IMR-90 (cell line): ENCODE measurements at regions not wholly inside any gene's neighbourhood (a gene's known extent, or its start where the extent isn't known, plus 50 kb on each side); places are given as distances from the start of the nearest gene placed in this dataset.

Experiments used
- ATAC-seq: fragments of 200-7000 bp; cut with Tn5 transposase; 2 replicates; pipeline ENCODE4 v1.9.1; 2020; ENCODE audit warnings: low read depth, mild to moderate bottlenecking, moderate library complexity
- BruUV-seq: library from RNA; stranded (reverse); fragments of 400-500 nt; replicated peaks from 2 replicates; lab custom pipeline; 2021; lab: Mats Ljungman, UMichigan
- CTCF ChIA-PET: fragments of 300-600 bp; formaldehyde crosslinking; extraction: SDS; loops from one replicate; lab custom pipeline; 2021; ENCODE audit warnings: antibody characterized with exemption; lab: Yijun Ruan, JAX
- POLR2A ChIA-PET: fragments of 300-600 bp; sonication (Branson Sonifier 250); formaldehyde crosslinking; loops from one replicate; lab custom pipeline; 2022; ENCODE audit warnings: antibody characterized with exemption; ENCODE audit not compliant: unreplicated experiment; lab: Charles Lee
- DNase-seq: peaks from one replicate; pipeline ENCODE4 v3.0.0; 2013
- H2AFZ ChIP-seq: replicated peaks from 2 replicates; pipeline ENCODE3; 2013; ENCODE audit warnings: low read length, mild to moderate bottlenecking; ENCODE audit not compliant: poor library complexity
- H2AK5ac ChIP-seq: 2 replicates; pipeline ENCODE4 v1.6.1; 2013; ENCODE audit warnings: low read depth, low read length, inconsistent platforms
- H2AK9ac ChIP-seq: replicated peaks from 2 replicates; pipeline ENCODE3; 2013; ENCODE audit warnings: mild to moderate bottlenecking, low read depth, low read length, moderate library complexity; ENCODE audit not compliant: poor library complexity
- H2BK120ac ChIP-seq: 2 replicates; pipeline ENCODE4 v1.6.1; 2013; ENCODE audit warnings: low read depth, low read length, inconsistent platforms
- H2BK15ac ChIP-seq: 3 replicates; pipeline ENCODE4 v1.6.1; 2013; ENCODE audit warnings: low read depth, low read length, inconsistent platforms
- H2BK20ac ChIP-seq: 2 replicates; pipeline ENCODE4 v1.6.1; 2013; ENCODE audit warnings: low read depth, mild to moderate bottlenecking, inconsistent platforms, low read length, moderate library complexity
- H2BK5ac ChIP-seq: 2 replicates; pipeline ENCODE4 v1.6.1; 2013; ENCODE audit warnings: mild to moderate bottlenecking, low read depth, low read length, inconsistent platforms; ENCODE audit not compliant: poor library complexity, severe bottlenecking
- H3K14ac ChIP-seq: replicated peaks from 2 replicates; pipeline ENCODE4 v1.6.1; 2013; ENCODE audit warnings: low read depth, low read length, inconsistent platforms
- H3K18ac ChIP-seq: 2 replicates; pipeline ENCODE4 v1.6.1; 2013; ENCODE audit warnings: low read depth, low read length, control low read depth
- H3K23ac ChIP-seq: 2 replicates; pipeline ENCODE4 v1.6.1; 2013; ENCODE audit warnings: low read depth, low read length, inconsistent platforms
- H3K27ac ChIP-seq: 2 replicates; pipeline ENCODE4 v1.5.1; 2013; ENCODE audit warnings: mild to moderate bottlenecking, control low read depth, low read length; ENCODE audit not compliant: insufficient read depth
- H3K27me3 ChIP-seq: 2 replicates; pipeline ENCODE4 v1.6.1; 2013; ENCODE audit warnings: low read length; ENCODE audit not compliant: control insufficient read depth, insufficient read depth
- H3K36me3 ChIP-seq: 2 replicates; pipeline ENCODE4 v1.6.1; 2013; ENCODE audit warnings: low read length, mixed read lengths; ENCODE audit not compliant: control insufficient read depth, insufficient read depth
- H3K4ac ChIP-seq: 2 replicates; pipeline ENCODE4 v1.6.1; 2013; ENCODE audit warnings: low read depth, low read length, inconsistent platforms
- H3K4me1 ChIP-seq: 2 replicates; pipeline ENCODE4 v1.6.1; 2013; ENCODE audit warnings: low read length, mixed read lengths; ENCODE audit not compliant: control insufficient read depth, insufficient read depth
- H3K4me2 ChIP-seq: 2 replicates; pipeline ENCODE4 v1.6.1; 2013; ENCODE audit warnings: low read depth, mild to moderate bottlenecking, control low read depth, low read length, moderate library complexity
- H3K4me3 ChIP-seq: 2 replicates; pipeline ENCODE4 v1.5.1; 2013; ENCODE audit warnings: low read depth, mild to moderate bottlenecking, control low read depth, low read length, moderate library complexity; ENCODE audit not compliant: insufficient read depth
- H3K56ac ChIP-seq: 2 replicates; pipeline ENCODE4 v1.6.1; 2013; ENCODE audit warnings: low read length, inconsistent platforms; ENCODE audit not compliant: insufficient read depth; ENCODE audit errors: extremely low read depth
- H3K79me1 ChIP-seq, 2 experiments: 2 replicates each; pipeline ENCODE4 v1.6.1; 2013; ENCODE audit warnings: low read length in 2 of 2, inconsistent platforms in 1 of 2, low read depth in 1 of 2
- H3K9ac ChIP-seq: 2 replicates; pipeline ENCODE4 v1.6.1; 2013; ENCODE audit warnings: low read depth, low read length, control low read depth
- H3K9me1 ChIP-seq: 2 replicates; pipeline ENCODE4 v1.6.1; 2013; ENCODE audit warnings: low read length, inconsistent platforms; ENCODE audit not compliant: insufficient read depth
- H3K9me3 ChIP-seq: 2 replicates; pipeline ENCODE4 v1.6.1; 2013; ENCODE audit warnings: low read length; ENCODE audit not compliant: control insufficient read depth, insufficient read depth
- H4K20me1 ChIP-seq: 2 replicates; pipeline ENCODE4 v1.6.1; 2013; ENCODE audit warnings: low read length, inconsistent platforms; ENCODE audit not compliant: insufficient read depth
- H4K5ac ChIP-seq: 2 replicates; pipeline ENCODE4 v1.6.1; 2013; ENCODE audit warnings: mild to moderate bottlenecking, low read depth, low read length, control low read depth
- H4K8ac ChIP-seq, 2 experiments: 2 replicates each; pipeline ENCODE4 v1.6.1; 2013; ENCODE audit warnings: low read depth in 2 of 2, low read length in 2 of 2, control low read depth in 1 of 2, inconsistent platforms in 1 of 2
- H4K91ac ChIP-seq: 2 replicates; pipeline ENCODE4 v1.6.1; 2013; ENCODE audit warnings: low read depth, low read length, inconsistent platforms; ENCODE audit not compliant: insufficient read depth
- BHLHE40 ChIP-seq: fragments of 150-350 bp; IDR thresholded peaks from 2 replicates; pipeline ENCODE4 v1.6.1; 2016; ENCODE audit warnings: mild to moderate bottlenecking, low read depth, low read length
- FOS ChIP-seq: fragments of 150-350 bp; IDR thresholded peaks from 2 replicates; pipeline ENCODE4 v1.6.1; 2016; ENCODE audit warnings: low read depth, low read length
- POLR2A ChIP-seq: IDR thresholded peaks from 2 replicates; pipeline ENCODE4 v1.6.1; 2012; ENCODE audit warnings: mild to moderate bottlenecking, low read depth, low read length
- RAD21 ChIP-seq: IDR thresholded peaks from 2 replicates; pipeline ENCODE4 v1.6.1; 2012; ENCODE audit warnings: low read length, improper control_type of control experiment
- RCOR1 ChIP-seq: IDR thresholded peaks from 2 replicates; pipeline ENCODE4 v1.6.1; 2012; ENCODE audit warnings: mild to moderate bottlenecking, low read length, improper control_type of control experiment; ENCODE audit not compliant: insufficient replicate concordance
- SMC3 ChIP-seq: fragments of 150-350 bp; IDR thresholded peaks from 2 replicates; pipeline ENCODE4 v1.6.1; 2016; ENCODE audit warnings: low read depth, mild to moderate bottlenecking, antibody characterized with exemption, low read length, moderate library complexity
- WGBS, 2 experiments: methylation state at CpG; one replicate each; pipeline versions ENCODE4 v1.1.5 to v1.1.7; 2013; ENCODE audit warnings: missing lambda C conversion rate in 2 of 2; ENCODE audit not compliant: insufficient read length in 1 of 2; ENCODE audit errors: extremely low coverage in 2 of 2; 5-methylcytosine and 5-hydroxymethylcytosine counted together
- dilution Hi-C: fragments of 300-500 bp; cut with HindIII; formaldehyde crosslinking; loops from one replicate; pipeline ENCODE4 v1.14.3; 2018; ENCODE audit warnings: low sequenced_read_pairs; ENCODE audit not compliant: unreplicated experiment
- in situ Hi-C: fragments of 300-500 bp; cut with MboI; formaldehyde crosslinking; loops from 3 replicates; pipeline ENCODE4 v1.14.3; 2019; ENCODE audit warnings: low sequenced_read_pairs, inconsistent platforms, mixed read lengths
- intact Hi-C: fragments of 100-400 bp; cut with micrococcal nuclease; formaldehyde crosslinking; loops from 2 replicates; pipeline ENCODE4 v1.10.0; 2022
- TF ChIP-seq, protein P1 (sequence below): conservative IDR thresholded peaks from 2 replicates; pipeline ENCODE4 v1.5.1; 2012; ENCODE audit warnings: mild to moderate bottlenecking, low read depth, low read length, improper control_type of control experiment

DNA sequence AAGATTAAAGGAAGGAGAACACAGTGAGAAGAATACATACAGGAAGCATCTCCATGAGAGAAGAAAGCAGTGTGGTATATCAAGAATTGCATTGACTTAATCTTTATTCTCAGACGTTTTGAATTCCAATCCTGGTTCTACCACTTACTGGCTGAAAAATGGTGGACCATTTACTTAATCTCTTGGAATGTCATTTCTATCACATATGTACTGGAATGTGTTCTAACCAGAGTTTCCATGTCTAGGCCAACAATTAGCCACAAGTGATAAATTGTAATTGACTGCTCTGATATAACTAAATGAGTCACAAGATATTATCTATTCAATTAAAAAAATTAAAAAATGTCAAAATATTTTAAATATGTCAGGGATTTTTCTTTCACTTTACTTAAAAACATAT lies 626.1 kb downstream of the PTPRC start:
- WGBS, 2 experiments: no CpG with 5 or more reads among the region's 1 CpG
- Histone ChIP-seq H3K4me2 (no peak overlapping the region), H3K9me1 (no peaks in the 10 kb centered on the region; the same call in 1 of the 2 replicates), H3K79me1 (no peaks in the 10 kb centered on the region), H3K27me3 (no peaks in the 10 kb centered on the region), H3K9ac (no peak overlapping the region), H3K23ac (no peak overlapping the region), H2BK120ac (no peak overlapping the region), H3K4me1 (no peaks in the 10 kb centered on the region), H3K4me3 (no peak overlapping the region), H3K56ac (no peak overlapping the region), H2AK9ac (no peak overlapping the region), H3K36me3 (no peaks in the 10 kb centered on the region), H4K5ac (no peak overlapping the region), H4K91ac (no peak overlapping the region), H2BK15ac (no peak overlapping the region), H2AK5ac (no peak overlapping the region), H4K8ac (no peak overlapping the region), H2AFZ (no peak overlapping the region), H2BK20ac (no peak overlapping the region), H3K9me3 (no peaks in the 10 kb centered on the region), H3K18ac (no peak overlapping the region), H2BK5ac (no peak overlapping the region), H3K14ac (no peak overlapping the region), H4K20me1 (no peaks in the 10 kb centered on the region), H3K4ac (no peak overlapping the region), H3K27ac (no peak overlapping the region)
- BruUV-seq: no TSS peak
- no peak for ATAC-seq
- CTCF ChIA-PET: no interaction called here
- intact Hi-C loops (no loop called here), dilution Hi-C loops (no loop called here), in situ Hi-C loops (no loop called here)
- POLR2A ChIA-PET: no interaction called here
- TF ChIP-seq RAD21 (no peak), POLR2A (no peak), FOS (no peak), BHLHE40 (no peak), SMC3 (no peak), RCOR1 (no peak)
- TF ChIP-seq, protein P1, sequence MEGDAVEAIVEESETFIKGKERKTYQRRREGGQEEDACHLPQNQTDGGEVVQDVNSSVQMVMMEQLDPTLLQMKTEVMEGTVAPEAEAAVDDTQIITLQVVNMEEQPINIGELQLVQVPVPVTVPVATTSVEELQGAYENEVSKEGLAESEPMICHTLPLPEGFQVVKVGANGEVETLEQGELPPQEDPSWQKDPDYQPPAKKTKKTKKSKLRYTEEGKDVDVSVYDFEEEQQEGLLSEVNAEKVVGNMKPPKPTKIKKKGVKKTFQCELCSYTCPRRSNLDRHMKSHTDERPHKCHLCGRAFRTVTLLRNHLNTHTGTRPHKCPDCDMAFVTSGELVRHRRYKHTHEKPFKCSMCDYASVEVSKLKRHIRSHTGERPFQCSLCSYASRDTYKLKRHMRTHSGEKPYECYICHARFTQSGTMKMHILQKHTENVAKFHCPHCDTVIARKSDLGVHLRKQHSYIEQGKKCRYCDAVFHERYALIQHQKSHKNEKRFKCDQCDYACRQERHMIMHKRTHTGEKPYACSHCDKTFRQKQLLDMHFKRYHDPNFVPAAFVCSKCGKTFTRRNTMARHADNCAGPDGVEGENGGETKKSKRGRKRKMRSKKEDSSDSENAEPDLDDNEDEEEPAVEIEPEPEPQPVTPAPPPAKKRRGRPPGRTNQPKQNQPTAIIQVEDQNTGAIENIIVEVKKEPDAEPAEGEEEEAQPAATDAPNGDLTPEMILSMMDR: no peak
- no peak for DNase-seq
